ENCODE measurements at regions not wholly inside any gene's neighbourhood (a gene's known extent, or its start where the extent isn't known, plus 50 kb on each side); places are given as distances from the start of the nearest gene placed in this dataset.

GRCh38 chr12:131395971-131396573 is 314.8 kb upstream of the SFSWAP start:
- no peak for TF ChIP-seq CTCF (IDR thresholded peaks at IDR 0.05)
- no peak for TF ChIP-seq EZH2 (IDR thresholded peaks at IDR 0.05)
